GM23338 (cell line): ENCODE measurements at regions not wholly inside any gene's neighbourhood (a gene's known extent, or its start where the extent isn't known, plus 50 kb on each side); places are given as distances from the start of the nearest gene placed in this dataset.

Source experiments
- CREB1 ChIP-seq: fragments of 250-450 bp; sonication (Bioruptor Pico); IDR thresholded peaks from 2 replicates; pipeline ENCODE4 v1.5.0; 2020; ENCODE audit warnings: low read depth, mild to moderate bottlenecking, moderate library complexity
- EZH2 ChIP-seq: fragments of 200-600 bp; sonication (generic); IDR thresholded peaks from one replicate; pipeline ENCODE4 v1.8.0; 2017; ENCODE audit warnings: antibody characterized with exemption, mild to moderate bottlenecking, low read depth; ENCODE audit not compliant: unreplicated experiment
- EZH2phosphoT487 ChIP-seq: fragments of 200-600 bp; sonication (generic); IDR thresholded peaks from one replicate; pipeline ENCODE4 v1.8.1; 2018; ENCODE audit warnings: antibody characterized with exemption; ENCODE audit not compliant: unreplicated experiment
- JUNB ChIP-seq: IDR thresholded peaks from one replicate; pipeline ENCODE4 v1.6.1; 2016; ENCODE audit warnings: antibody characterized with exemption; ENCODE audit not compliant: unreplicated experiment
- POLR2AphosphoS5 ChIP-seq: IDR thresholded peaks from 2 replicates; pipeline ENCODE4 v1.6.1; 2016; ENCODE audit warnings: antibody characterized with exemption, low read depth
- TF ChIP-seq, protein P1 (sequence below), 2 experiments: fragments of 200-600 bp in 1 of 2; sonication (generic) in 1 of 2; conservative IDR thresholded peaks; 2 replicates each; pipeline versions ENCODE4 v1.5.1 to v1.6.1; 2016 to 2017; ENCODE audit warnings: antibody characterized with exemption in 2 of 2, low read depth in 2 of 2, mild to moderate bottlenecking in 2 of 2, moderate library complexity in 1 of 2

- TF ChIP-seq EZH2phosphoT487 = no peak
- TF ChIP-seq, protein P1, sequence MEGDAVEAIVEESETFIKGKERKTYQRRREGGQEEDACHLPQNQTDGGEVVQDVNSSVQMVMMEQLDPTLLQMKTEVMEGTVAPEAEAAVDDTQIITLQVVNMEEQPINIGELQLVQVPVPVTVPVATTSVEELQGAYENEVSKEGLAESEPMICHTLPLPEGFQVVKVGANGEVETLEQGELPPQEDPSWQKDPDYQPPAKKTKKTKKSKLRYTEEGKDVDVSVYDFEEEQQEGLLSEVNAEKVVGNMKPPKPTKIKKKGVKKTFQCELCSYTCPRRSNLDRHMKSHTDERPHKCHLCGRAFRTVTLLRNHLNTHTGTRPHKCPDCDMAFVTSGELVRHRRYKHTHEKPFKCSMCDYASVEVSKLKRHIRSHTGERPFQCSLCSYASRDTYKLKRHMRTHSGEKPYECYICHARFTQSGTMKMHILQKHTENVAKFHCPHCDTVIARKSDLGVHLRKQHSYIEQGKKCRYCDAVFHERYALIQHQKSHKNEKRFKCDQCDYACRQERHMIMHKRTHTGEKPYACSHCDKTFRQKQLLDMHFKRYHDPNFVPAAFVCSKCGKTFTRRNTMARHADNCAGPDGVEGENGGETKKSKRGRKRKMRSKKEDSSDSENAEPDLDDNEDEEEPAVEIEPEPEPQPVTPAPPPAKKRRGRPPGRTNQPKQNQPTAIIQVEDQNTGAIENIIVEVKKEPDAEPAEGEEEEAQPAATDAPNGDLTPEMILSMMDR (conservative IDR thresholded peaks at IDR 0.05; ENCODE audit: low read depth in 2 of 2) = no peak
- TF ChIP-seq JUNB = no peak
- TF ChIP-seq CREB1 (CRISPR knock-in tag) = no peak
- TF ChIP-seq POLR2AphosphoS5 = no peak
- no peak for TF ChIP-seq EZH2
Observed at GRCh38 chr2:228655331-228655730, 473.8 kb upstream of the SPHKAP start.
